T-cell (primary cell): ENCODE measurements at regions not wholly inside any gene's neighbourhood (a gene's known extent, or its start where the extent isn't known, plus 50 kb on each side); places are given as distances from the start of the nearest gene placed in this dataset.

Experiments
- ATAC-seq, 4 experiments: fragments of 200-7000 bp in 3 of 4; fragments of 150-1000 bp in 1 of 4; cut with Tn5 transposase; replicated peaks in 1 of 4; 1 replicate in 3 of 4; 2 replicates in 1 of 4; pipeline ENCODE4 v1.10.0; 2021; ENCODE audit warnings: moderate library complexity in 3 of 4, mild to moderate bottlenecking in 2 of 4, moderate number of reproducible peaks in 1 of 4
- CTCF ChIA-PET, 2 donors: fragments of 300-600 bp; sonication (Branson Sonifier 250); formaldehyde crosslinking; loops; one replicate each; lab custom pipeline; 2022; ENCODE audit warnings: antibody characterized with exemption in 2 of 2; lab: Charles Lee
- POLR2A ChIA-PET, 2 donors: fragments of 300-600 bp; sonication (Branson Sonifier 250); formaldehyde crosslinking; loops; one replicate each; lab custom pipeline; 2022; ENCODE audit warnings: antibody characterized with exemption in 2 of 2; lab: Charles Lee
- DNase-seq, 35 experiments: peaks; one replicate each; pipeline versions ENCODE4 v3.0.0 to v3.0.0-alpha.2; 2013 to 2023
- H3K27ac ChIP-seq: one replicate; pipeline ENCODE4 v1.5.1; 2013; ENCODE audit warnings: low read length
- H3K27me3 ChIP-seq, 2 experiments: replicated peaks in 1 of 2; 1 replicate in 1 of 2; 2 replicates in 1 of 2; pipeline versions ENCODE4 v1.6.1 to v1.7.0; 2013; ENCODE audit warnings: low read length in 1 of 2, mixed read lengths in 1 of 2; ENCODE audit not compliant: control insufficient read depth in 2 of 2, insufficient read depth in 2 of 2; ENCODE audit errors: extremely low read depth in 1 of 2
- H3K36me3 ChIP-seq, 2 donors: 1 replicate in 1 of 2; 2 replicates in 1 of 2; pipeline versions ENCODE4 v1.6.1 to v1.7.0; 2013; ENCODE audit warnings: low read length in 1 of 2; ENCODE audit not compliant: control insufficient read depth in 2 of 2, insufficient read depth in 1 of 2; ENCODE audit errors: extremely low read depth in 1 of 2
- H3K4me1 ChIP-seq, 2 experiments: 1 replicate in 1 of 2; 2 replicates in 1 of 2; pipeline versions ENCODE4 v1.6.1 to v1.7.0; 2013; ENCODE audit warnings: low read length in 2 of 2, mixed read lengths in 1 of 2; ENCODE audit not compliant: insufficient read depth in 2 of 2, control insufficient read depth in 1 of 2; ENCODE audit errors: extremely low read depth in 1 of 2
- H3K4me3 ChIP-seq, 2 donors: 1 replicate in 1 of 2; 2 replicates in 1 of 2; pipeline versions ENCODE4 v1.5.1 to v1.7.0; 2013; ENCODE audit warnings: mild to moderate bottlenecking in 2 of 2, low read length in 1 of 2, moderate library complexity in 1 of 2; ENCODE audit not compliant: control insufficient read depth in 1 of 2; ENCODE audit errors: extremely low read depth in 1 of 2
- H3K9me3 ChIP-seq: 2 replicates; pipeline ENCODE4 v1.7.0; 2013
- H3K27ac Mint-ChIP-seq, 2 donors: one replicate each; pipeline ENCODE4 v1.8.0; 2020 to 2021; ENCODE audit warnings: mild to moderate bottlenecking in 2 of 2, mixed read lengths in 2 of 2
- H3K27me3 Mint-ChIP-seq, 2 donors: one replicate each; pipeline ENCODE4 v1.8.0; 2021 to 2022; ENCODE audit warnings: mixed read lengths in 2 of 2
- H3K36me3 Mint-ChIP-seq: one replicate; pipeline ENCODE4 v1.8.0; 2021; ENCODE audit warnings: mixed read lengths
- H3K4me1 Mint-ChIP-seq, 3 donors: one replicate each; pipeline ENCODE4 v1.8.0; 2020 to 2022; ENCODE audit warnings: mixed read lengths in 3 of 3, mild to moderate bottlenecking in 1 of 3
- H3K4me3 Mint-ChIP-seq, 3 donors: one replicate each; pipeline ENCODE4 v1.8.0; 2020 to 2022; ENCODE audit warnings: mild to moderate bottlenecking in 3 of 3, mixed read lengths in 3 of 3, moderate library complexity in 3 of 3
- H3K9me3 Mint-ChIP-seq, 3 donors: one replicate each; pipeline ENCODE4 v1.8.0; 2020 to 2022; ENCODE audit warnings: mixed read lengths in 3 of 3
- WGBS: methylation state at CpG from one replicate; pipeline ENCODE4 v1.1.5; 2013; ENCODE audit warnings: missing lambda C conversion rate; ENCODE audit not compliant: insufficient coverage; 5-methylcytosine and 5-hydroxymethylcytosine counted together

GRCh38 chr4:10760086-10760485 lies 75.5 kb upstream of the CLNK start:
- Histone ChIP-seq H3K9me3 (no peaks in the 10 kb centered on the region), H3K36me3 (no peaks in the 10 kb centered on the region), H3K27ac (no peak overlapping the region), H3K27me3 (no peaks in the 10 kb centered on the region), H3K4me3 (no peak overlapping the region), H3K4me1 (no peaks in the 10 kb centered on the region)
- Mint-ChIP-seq H3K4me3 (no peak overlapping the region), H3K9me3 (peaks cover 7 to 11% (median 7%) of the 10 kb centered on the region in 3 donors), H3K27me3 (no peaks in the 10 kb centered on the region), H3K27ac (no peak overlapping the region), H3K36me3 (no peaks in the 10 kb centered on the region), H3K4me1 (no peaks in the 10 kb centered on the region)
- 90% methylated on average over 2 of the region's 3 CpGs for WGBS
- no peak for DNase-seq
- ChIA-PET CTCF (no interaction called here), POLR2A (no interaction called here)
- no peak for ATAC-seq

GRCh38 chr4:10758906-10759305 lies 74.3 kb upstream of the CLNK start:
- Histone ChIP-seq H3K4me1 (no peaks in the 10 kb centered on the region), H3K36me3 (no peaks in the 10 kb centered on the region), H3K4me3 (no peak overlapping the region), H3K9me3 (no peaks in the 10 kb centered on the region), H3K27ac (no peak overlapping the region), H3K27me3 (no peaks in the 10 kb centered on the region)
- peaks cover under 1 to 4% (median 2%) of the 10 kb centered on the region in 3 donors for H3K9me3 Mint-ChIP-seq
- no peaks in the 10 kb centered on the region for H3K36me3 Mint-ChIP-seq
- DNase-seq (no peak), ATAC-seq (no peak)
- H3K27ac Mint-ChIP-seq: no peak overlapping the region
- no peaks in the 10 kb centered on the region for H3K4me1 Mint-ChIP-seq
- H3K4me3 Mint-ChIP-seq: no peak overlapping the region
- POLR2A ChIA-PET: no interaction called here
- H3K27me3 Mint-ChIP-seq: no peaks in the 10 kb centered on the region
- CTCF ChIA-PET: no interaction called here

- H3K4me3 Mint-ChIP-seq: no peak overlapping the region
- no peak overlapping the region for H3K27ac ChIP-seq
- WGBS: 38% methylated on average over 1 of the region's 2 CpGs
Observed at GRCh38 chr4:10753856-10754402, 69.4 kb upstream of the CLNK start.

GRCh38 chr4:10753336-10753735 lies 68.8 kb upstream of the CLNK start:
- Mint-ChIP-seq H3K27ac (no peak overlapping the region), H3K36me3 (no peaks in the 10 kb centered on the region), H3K27me3 (peaks cover 0 to 5% of the 10 kb centered on the region in 2 donors), H3K4me1 (no peaks in the 10 kb centered on the region), H3K4me3 (no peak overlapping the region), H3K9me3 (no peaks in the 10 kb centered on the region)
- 100% methylated on average over 4 of the region's 5 CpGs for WGBS
- no peaks in the 10 kb centered on the region for H3K9me3 ChIP-seq
- H3K36me3 ChIP-seq: no peaks in the 10 kb centered on the region
- no peak overlapping the region for H3K4me3 ChIP-seq
- ChIA-PET CTCF (no interaction called here), POLR2A (no interaction called here)
- no peaks in the 10 kb centered on the region for H3K27me3 ChIP-seq
- no peak for DNase-seq
- no peaks in the 10 kb centered on the region for H3K4me1 ChIP-seq
- ATAC-seq: no peak
- H3K27ac ChIP-seq: no peak overlapping the region

More at GRCh38 chr4:10753856-10754402, 69.4 kb upstream of the CLNK start:
- ATAC-seq (no peak), DNase-seq (no peak)
- Histone ChIP-seq H3K9me3 (no peaks in the 10 kb centered on the region), H3K36me3 (no peaks in the 10 kb centered on the region), H3K4me1 (no peaks in the 10 kb centered on the region), H3K4me3 (no peak overlapping the region), H3K27me3 (no peaks in the 10 kb centered on the region)
- ChIA-PET CTCF (no interaction called here), POLR2A (no interaction called here)
- H3K27ac Mint-ChIP-seq: no peak overlapping the region
- no peaks in the 10 kb centered on the region for H3K4me1 Mint-ChIP-seq
- H3K27me3 Mint-ChIP-seq: peaks cover 0 to 5% of the 10 kb centered on the region in 2 donors
- no peaks in the 10 kb centered on the region for H3K36me3 Mint-ChIP-seq
- no peaks in the 10 kb centered on the region for H3K9me3 Mint-ChIP-seq

GRCh38 chr4:10750714-10751113 lies 66.1 kb upstream of the CLNK start:
- ChIA-PET POLR2A (no interaction called here), CTCF (no interaction called here)
- H3K9me3 Mint-ChIP-seq: no peaks in the 10 kb centered on the region
- H3K36me3 Mint-ChIP-seq: no peaks in the 10 kb centered on the region
- H3K27ac ChIP-seq: no peak overlapping the region
- 100% methylated on average over 4 of the region's 5 CpGs for WGBS
- no peak overlapping the region for H3K4me3 ChIP-seq
- peaks cover 0 to 5% of the 10 kb centered on the region in 2 donors for H3K27me3 Mint-ChIP-seq
- no peak for DNase-seq
- no peaks in the 10 kb centered on the region for H3K4me1 ChIP-seq
- no peak for ATAC-seq
- H3K4me1 Mint-ChIP-seq: no peaks in the 10 kb centered on the region
- no peak overlapping the region for H3K27ac Mint-ChIP-seq
- no peak overlapping the region for H3K4me3 Mint-ChIP-seq
- H3K27me3 ChIP-seq: no peaks in the 10 kb centered on the region
- no peaks in the 10 kb centered on the region for H3K9me3 ChIP-seq
- no peaks in the 10 kb centered on the region for H3K36me3 ChIP-seq

GRCh38 chr4:10747186-10747585 lies 62.6 kb upstream of the CLNK start:
- H3K4me1 Mint-ChIP-seq: no peaks in the 10 kb centered on the region
- no peak for ATAC-seq
- ChIA-PET POLR2A (no interaction called here), CTCF (no interaction called here)
- Histone ChIP-seq H3K27me3 (no peaks in the 10 kb centered on the region), H3K27ac (no peak overlapping the region), H3K4me3 (no peak overlapping the region), H3K36me3 (no peaks in the 10 kb centered on the region), H3K9me3 (no peaks in the 10 kb centered on the region), H3K4me1 (no peaks in the 10 kb centered on the region)
- no peak overlapping the region for H3K4me3 Mint-ChIP-seq
- no peak for DNase-seq
- 20% methylated on average over 1 of the region's 5 CpGs for WGBS
- no peak overlapping the region for H3K27ac Mint-ChIP-seq
- H3K9me3 Mint-ChIP-seq: no peaks in the 10 kb centered on the region
- peaks cover 0 to 5% of the 10 kb centered on the region in 2 donors for H3K27me3 Mint-ChIP-seq
- no peaks in the 10 kb centered on the region for H3K36me3 Mint-ChIP-seq
